Caco-2 (cell line): ENCODE measurements at regions not wholly inside any gene's neighbourhood (a gene's known extent, or its start where the extent isn't known, plus 50 kb on each side); places are given as distances from the start of the nearest gene placed in this dataset.

ENCODE experiments used
- BruUV-seq: library from RNA; stranded (reverse); fragments of 400-500 nt; replicated peaks from 2 replicates; lab custom pipeline; 2021; lab: Mats Ljungman, UMichigan
- CTCF ChIA-PET: fragments of 300-600 bp; sonication (Branson Sonifier 250); formaldehyde crosslinking; loops from one replicate; lab custom pipeline; 2022; ENCODE audit warnings: antibody characterized with exemption; lab: Charles Lee
- POLR2A ChIA-PET: fragments of 300-600 bp; sonication (Branson Sonifier 250); formaldehyde crosslinking; loops from one replicate; lab custom pipeline; 2022; ENCODE audit warnings: antibody characterized with exemption; lab: Charles Lee
- DNase-seq, 2 experiments: peaks; one replicate each; pipeline versions ENCODE4 v3.0.0 to v3.0.0-alpha.2; 2020 to 2022
- H3K27me3 ChIP-seq: replicated peaks from 2 replicates; pipeline ENCODE4 v1.6.0; 2011; ENCODE audit warnings: low read length; ENCODE audit not compliant: control insufficient read depth, insufficient read depth
- H3K36me3 ChIP-seq: 2 replicates; pipeline ENCODE4 v1.5.1; 2011; ENCODE audit warnings: low read length; ENCODE audit not compliant: control insufficient read depth, insufficient read depth
- H3K4me1 ChIP-seq: fragments of 250-450 bp; sonication (Bioruptor Pico); 2 replicates; pipeline ENCODE4 v1.5.1; 2020; ENCODE audit warnings: mild to moderate bottlenecking
- H3K4me3 ChIP-seq: 2 replicates; pipeline ENCODE4 v1.5.1; 2011; ENCODE audit warnings: low read depth, mild to moderate bottlenecking, control low read depth, low read length
- H3K9me3 ChIP-seq: fragments of 250-450 bp; sonication (Bioruptor Pico); 2 replicates; pipeline ENCODE4 v1.5.1; 2020; ENCODE audit warnings: mild to moderate bottlenecking, moderate library complexity
- H3K27ac Mint-ChIP-seq: one replicate; pipeline ENCODE4 v1.8.0; 2022; ENCODE audit warnings: mixed read lengths; ENCODE audit not compliant: unreplicated experiment
- H3K27me3 Mint-ChIP-seq: one replicate; pipeline ENCODE4 v1.8.0; 2022; ENCODE audit warnings: mixed read lengths; ENCODE audit not compliant: insufficient read depth, unreplicated experiment
- H3K36me3 Mint-ChIP-seq: one replicate; pipeline ENCODE4 v1.8.0; 2022; ENCODE audit warnings: mild to moderate bottlenecking, mixed read lengths; ENCODE audit not compliant: insufficient read depth, unreplicated experiment
- H3K4me1 Mint-ChIP-seq: one replicate; pipeline ENCODE4 v1.8.0; 2022; ENCODE audit warnings: low read depth, mixed read lengths; ENCODE audit not compliant: unreplicated experiment
- H3K4me3 Mint-ChIP-seq: one replicate; pipeline ENCODE4 v1.8.0; 2022; ENCODE audit warnings: mild to moderate bottlenecking, moderate library complexity, mixed read lengths; ENCODE audit not compliant: unreplicated experiment
- H3K9me3 Mint-ChIP-seq: one replicate; pipeline ENCODE4 v1.8.0; 2022; ENCODE audit warnings: mixed read lengths; ENCODE audit not compliant: unreplicated experiment
- CTCF ChIP-seq, 2 experiments: fragments of 200-600 bp in 1 of 2; IDR thresholded peaks; 1 replicate in 1 of 2; 2 replicates in 1 of 2; pipeline versions ENCODE4 v1.5.1 to v1.8.0; 2011 to 2022; ENCODE audit warnings: antibody characterized with exemption in 1 of 2, control low read depth in 1 of 2, inconsistent platforms in 1 of 2, low read depth in 1 of 2, low read length in 1 of 2, mild to moderate bottlenecking in 1 of 2, moderate library complexity in 1 of 2; ENCODE audit not compliant: insufficient read depth in 1 of 2, severe bottlenecking in 1 of 2, unreplicated experiment in 1 of 2
- intact Hi-C: fragments of 100-400 bp; cut with micrococcal nuclease; formaldehyde crosslinking; loops from one replicate; pipeline ENCODE4 v1.10.0; 2022; ENCODE audit not compliant: unreplicated experiment

GRCh38 chr1:90795431-90795830 lies 78.3 kb upstream of the BARHL2 start:
- POLR2A ChIA-PET = no interaction called here
- intact Hi-C loops = no loop called here

DNA sequence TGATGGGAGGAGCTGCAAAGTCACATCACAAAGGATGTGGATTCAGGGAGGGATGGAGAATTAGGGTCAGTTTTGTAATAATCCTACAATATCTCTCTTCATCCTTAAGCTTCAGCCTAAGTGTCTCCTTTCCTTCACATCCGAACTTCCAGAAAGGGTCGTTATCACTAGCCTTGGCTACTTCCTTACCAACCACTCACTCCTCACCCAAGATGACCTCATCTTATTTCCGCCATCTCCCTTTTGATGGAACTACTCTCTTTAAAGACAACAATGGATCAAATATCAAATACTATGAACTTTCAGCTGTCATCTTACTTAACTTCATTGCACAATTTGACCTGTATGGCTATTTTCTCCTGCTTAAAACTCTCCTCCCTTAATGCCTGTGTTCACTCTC lies 69.6 kb upstream of the BARHL2 start:
- no peak for TF ChIP-seq CTCF (IDR thresholded peaks at IDR 0.05; ENCODE audit: insufficient read depth in 1 of 2, low read depth in 1 of 2, low read length in 1 of 2, severe bottlenecking in 1 of 2, unreplicated experiment in 1 of 2)
- Mint-ChIP-seq H3K4me1 (no peaks in the 10 kb centered on the region), H3K27me3 (peaks cover under 1% of the 10 kb centered on the region), H3K36me3 (no peaks in the 10 kb centered on the region), H3K9me3 (peaks cover 7% of the 10 kb centered on the region), H3K4me3 (no peak overlapping the region), H3K27ac (no peak overlapping the region)
- intact Hi-C loops = no loop called here
- no peaks in the 10 kb centered on the region for H3K9me3 ChIP-seq
- no peak for DNase-seq
- no peak overlapping the region for H3K4me3 ChIP-seq
- CTCF ChIA-PET = no interaction called here
- no peaks in the 10 kb centered on the region for H3K27me3 ChIP-seq
- no TSS peak for BruUV-seq
- no peaks in the 10 kb centered on the region for H3K4me1 ChIP-seq
- H3K36me3 ChIP-seq = no peaks in the 10 kb centered on the region
- POLR2A ChIA-PET = no interaction called here

More at GRCh38 chr1:90795431-90795830, 78.3 kb upstream of the BARHL2 start:
- Mint-ChIP-seq H3K9me3 (no peaks in the 10 kb centered on the region), H3K4me3 (no peak overlapping the region), H3K36me3 (no peaks in the 10 kb centered on the region), H3K4me1 (no peaks in the 10 kb centered on the region), H3K27me3 (peaks cover 6% of the 10 kb centered on the region), H3K27ac (no peak overlapping the region)
- BruUV-seq = no TSS peak
- Histone ChIP-seq H3K36me3 (no peaks in the 10 kb centered on the region), H3K27me3 (no peaks in the 10 kb centered on the region), H3K4me1 (no peaks in the 10 kb centered on the region), H3K4me3 (no peak overlapping the region), H3K9me3 (no peaks in the 10 kb centered on the region)
- CTCF ChIA-PET = no interaction called here
- DNase-seq = no peak
- TF ChIP-seq CTCF (IDR thresholded peaks at IDR 0.05; ENCODE audit: insufficient read depth in 1 of 2, low read depth in 1 of 2, low read length in 1 of 2, severe bottlenecking in 1 of 2, unreplicated experiment in 1 of 2) = no peak

DNA sequence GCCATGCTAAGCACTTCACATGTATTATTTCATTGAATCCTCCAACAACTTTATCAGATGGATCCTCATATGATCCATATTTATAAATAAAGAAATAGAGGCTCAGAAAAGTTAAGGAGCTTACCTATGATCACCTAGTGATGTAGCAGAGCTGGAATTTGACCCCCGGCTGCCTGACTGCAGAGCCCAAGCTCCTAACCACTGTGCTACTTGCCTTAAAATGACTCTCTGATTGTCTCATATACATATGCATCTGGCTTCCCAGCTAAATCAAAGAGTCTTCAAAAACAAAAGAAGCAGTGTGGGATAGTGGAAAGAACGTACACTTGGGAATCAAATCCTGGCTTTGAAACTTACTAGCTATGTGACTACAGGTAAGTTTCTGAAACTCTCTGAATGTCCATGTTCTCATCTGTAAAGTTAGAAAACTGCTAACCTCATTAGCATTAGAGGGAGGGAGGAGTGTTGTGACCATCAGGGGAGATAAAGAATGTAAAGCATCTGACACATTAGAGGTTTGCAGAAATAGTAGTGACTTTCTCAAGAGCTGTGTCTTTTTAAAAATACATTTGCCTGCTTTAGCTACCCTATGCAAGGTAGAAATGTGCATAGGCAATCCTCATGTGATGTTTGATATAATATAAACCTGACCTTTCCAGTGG lies 67.2 kb upstream of the BARHL2 start:
- Mint-ChIP-seq H3K4me1 (no peaks in the 10 kb centered on the region), H3K9me3 (peaks cover under 1% of the 10 kb centered on the region), H3K4me3 (no peak overlapping the region), H3K36me3 (no peaks in the 10 kb centered on the region), H3K27me3 (peaks cover 4% of the 10 kb centered on the region), H3K27ac (no peak overlapping the region)
- BruUV-seq = no TSS peak
- no peaks in the 10 kb centered on the region for H3K27me3 ChIP-seq
- ChIA-PET POLR2A (no interaction called here), CTCF (no interaction called here)
- H3K4me3 ChIP-seq = no peak overlapping the region
- H3K36me3 ChIP-seq = no peaks in the 10 kb centered on the region
- H3K9me3 ChIP-seq = no peaks in the 10 kb centered on the region
- intact Hi-C loops = no loop called here
- no peak for TF ChIP-seq CTCF (IDR thresholded peaks at IDR 0.05; ENCODE audit: insufficient read depth in 1 of 2, low read depth in 1 of 2, low read length in 1 of 2, severe bottlenecking in 1 of 2, unreplicated experiment in 1 of 2)
- no peak for DNase-seq
- H3K4me1 ChIP-seq = no peaks in the 10 kb centered on the region
